ENCODE measurements at regions not wholly inside any gene's neighbourhood (a gene's known extent, or its start where the extent isn't known, plus 50 kb on each side); places are given as distances from the start of the nearest gene placed in this dataset.

- Mint-ChIP-seq H3K9me3 (ENCODE audit: low read depth) (peaks cover 28% of the 10 kb centered on the region), H3K4me3 (ENCODE audit: low read depth) (no peak overlapping the region), H3K36me3 (ENCODE audit: insufficient read depth) (no peaks in the 10 kb centered on the region), H3K4me1 (ENCODE audit: low read depth) (no peaks in the 10 kb centered on the region), H3K27me3 (no peaks in the 10 kb centered on the region), H3K27ac (no peak overlapping the region)
- DNase-seq (ENCODE audit: low spot score, unreplicated experiment) = no peak
- TF ChIP-seq, protein P1, sequence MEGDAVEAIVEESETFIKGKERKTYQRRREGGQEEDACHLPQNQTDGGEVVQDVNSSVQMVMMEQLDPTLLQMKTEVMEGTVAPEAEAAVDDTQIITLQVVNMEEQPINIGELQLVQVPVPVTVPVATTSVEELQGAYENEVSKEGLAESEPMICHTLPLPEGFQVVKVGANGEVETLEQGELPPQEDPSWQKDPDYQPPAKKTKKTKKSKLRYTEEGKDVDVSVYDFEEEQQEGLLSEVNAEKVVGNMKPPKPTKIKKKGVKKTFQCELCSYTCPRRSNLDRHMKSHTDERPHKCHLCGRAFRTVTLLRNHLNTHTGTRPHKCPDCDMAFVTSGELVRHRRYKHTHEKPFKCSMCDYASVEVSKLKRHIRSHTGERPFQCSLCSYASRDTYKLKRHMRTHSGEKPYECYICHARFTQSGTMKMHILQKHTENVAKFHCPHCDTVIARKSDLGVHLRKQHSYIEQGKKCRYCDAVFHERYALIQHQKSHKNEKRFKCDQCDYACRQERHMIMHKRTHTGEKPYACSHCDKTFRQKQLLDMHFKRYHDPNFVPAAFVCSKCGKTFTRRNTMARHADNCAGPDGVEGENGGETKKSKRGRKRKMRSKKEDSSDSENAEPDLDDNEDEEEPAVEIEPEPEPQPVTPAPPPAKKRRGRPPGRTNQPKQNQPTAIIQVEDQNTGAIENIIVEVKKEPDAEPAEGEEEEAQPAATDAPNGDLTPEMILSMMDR (IDR thresholded peaks at IDR 0.05; ENCODE audit: unreplicated experiment) = no peak
These were observed 249.0 kb downstream of the C7orf25 start for GRCh38 chr7:42662862-42663261.

DNA sequence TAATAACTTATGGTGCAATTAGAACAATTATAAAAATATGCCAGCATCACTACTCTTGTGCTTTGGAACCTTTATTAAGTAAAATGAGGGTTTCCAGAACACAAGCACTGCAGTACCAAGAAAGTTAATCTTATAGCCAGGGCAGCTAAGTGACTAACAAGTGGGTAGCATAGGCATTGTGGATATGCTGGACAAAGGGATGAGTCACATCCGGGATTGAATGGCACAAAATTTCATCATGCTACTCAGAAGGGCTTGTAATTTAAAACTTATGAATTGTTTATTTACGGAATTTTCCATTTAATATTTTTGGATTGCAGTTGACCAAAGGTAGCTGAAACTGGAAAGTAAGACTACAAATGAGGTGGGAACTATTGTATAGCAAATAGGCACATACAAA, 250.6 kb downstream of the C7orf25 start:
- H3K27me3 Mint-ChIP-seq = no peaks in the 10 kb centered on the region
- H3K4me3 Mint-ChIP-seq (ENCODE audit: low read depth) = no peak overlapping the region
- H3K27ac Mint-ChIP-seq = no peak overlapping the region
- DNase-seq (ENCODE audit: low spot score, unreplicated experiment) = no peak
- no peaks in the 10 kb centered on the region for H3K4me1 Mint-ChIP-seq (ENCODE audit: low read depth)
- H3K36me3 Mint-ChIP-seq (ENCODE audit: insufficient read depth) = no peaks in the 10 kb centered on the region
- TF ChIP-seq, protein P1 (IDR thresholded peaks at IDR 0.05; ENCODE audit: unreplicated experiment) = no peak
- peaks cover 14% of the 10 kb centered on the region for H3K9me3 Mint-ChIP-seq (ENCODE audit: low read depth)

- no peak for DNase-seq (ENCODE audit: low spot score, unreplicated experiment)
- TF ChIP-seq, protein P1 (IDR thresholded peaks at IDR 0.05; ENCODE audit: unreplicated experiment) = no peak
- H3K9me3 Mint-ChIP-seq (ENCODE audit: low read depth) = peaks cover 2% of the 10 kb centered on the region
- no peak overlapping the region for H3K27ac Mint-ChIP-seq
- H3K27me3 Mint-ChIP-seq = peaks cover 4% of the 10 kb centered on the region
- no peak overlapping the region for H3K4me3 Mint-ChIP-seq (ENCODE audit: low read depth)
- H3K4me1 Mint-ChIP-seq (ENCODE audit: low read depth) = no peaks in the 10 kb centered on the region
- H3K36me3 Mint-ChIP-seq (ENCODE audit: insufficient read depth) = no peaks in the 10 kb centered on the region
These were observed 261.2 kb downstream of the C7orf25 start for GRCh38 chr7:42650701-42651100.

- H3K36me3 Mint-ChIP-seq (ENCODE audit: insufficient read depth) = no peaks in the 10 kb centered on the region
- H3K4me1 Mint-ChIP-seq (ENCODE audit: low read depth) = no peaks in the 10 kb centered on the region
- no peaks in the 10 kb centered on the region for H3K9me3 Mint-ChIP-seq (ENCODE audit: low read depth)
- no peak for DNase-seq (ENCODE audit: low spot score, unreplicated experiment)
- no peak overlapping the region for H3K27ac Mint-ChIP-seq
- H3K27me3 Mint-ChIP-seq = peaks cover 4% of the 10 kb centered on the region
- no peak overlapping the region for H3K4me3 Mint-ChIP-seq (ENCODE audit: low read depth)
- TF ChIP-seq, protein P1 (IDR thresholded peaks at IDR 0.05; ENCODE audit: unreplicated experiment) = no peak
These were observed 261.7 kb downstream of the C7orf25 start for GRCh38 chr7:42650171-42650570.

- Mint-ChIP-seq H3K4me1 (ENCODE audit: low read depth) (no peaks in the 10 kb centered on the region), H3K27me3 (peaks cover 6% of the 10 kb centered on the region), H3K4me3 (ENCODE audit: low read depth) (no peak overlapping the region), H3K36me3 (ENCODE audit: insufficient read depth) (no peaks in the 10 kb centered on the region), H3K9me3 (ENCODE audit: low read depth) (no peaks in the 10 kb centered on the region), H3K27ac (no peak overlapping the region)
- no peak for DNase-seq (ENCODE audit: low spot score, unreplicated experiment)
- TF ChIP-seq, protein P1 (IDR thresholded peaks at IDR 0.05; ENCODE audit: unreplicated experiment) = no peak
These were observed 266.0 kb downstream of the C7orf25 start for GRCh38 chr7:42645906-42646305.
